ENCODE measurements at regions not wholly inside any gene's neighbourhood (a gene's known extent, or its start where the extent isn't known, plus 50 kb on each side); places are given as distances from the start of the nearest gene placed in this dataset.

DNA sequence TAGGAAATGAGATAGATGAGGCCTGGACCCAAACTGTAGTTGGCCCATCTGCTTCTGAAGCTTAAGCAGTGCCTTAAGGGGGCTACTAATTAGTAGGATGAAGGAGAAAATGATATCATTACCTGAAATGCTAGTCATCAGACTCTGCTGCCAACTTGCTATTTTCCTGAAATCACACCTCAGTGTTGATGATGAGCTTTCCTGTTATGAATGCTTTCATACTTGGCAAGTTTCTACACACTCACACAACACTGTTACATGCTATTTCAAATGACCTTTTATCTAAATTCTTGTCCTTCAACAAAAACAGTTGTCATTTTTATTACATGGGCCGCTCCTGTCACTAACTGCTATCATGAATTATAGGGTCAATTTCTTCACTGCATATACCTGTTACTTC lies 416.0 kb downstream of the PRDM5 start:
- Histone ChIP-seq H3K27ac (ENCODE audit: low read depth) (no peak overlapping the region), H3K79me2 (replicated peaks; ENCODE audit: insufficient read depth) (no peaks in the 10 kb centered on the region), H3K36me3 (ENCODE audit: insufficient read depth) (no peaks in the 10 kb centered on the region), H3K4me3 (no peak overlapping the region), H3F3A (replicated peaks; ENCODE audit: low read depth) (no peaks in the 10 kb centered on the region), H3K9me2 (ENCODE audit: insufficient read depth) (peaks cover 5% of the 10 kb centered on the region; the same call in 1 of the 2 replicates), H4K20me1 (replicated peaks; ENCODE audit: insufficient read depth) (no peaks in the 10 kb centered on the region), H3K4me2 (no peak overlapping the region), H2AFZ (no peak overlapping the region), H3K27me3 (ENCODE audit: insufficient read depth) (no peaks in the 10 kb centered on the region), H3K4me1 (ENCODE audit: insufficient read depth) (no peaks in the 10 kb centered on the region)
- TF ChIP-seq, protein P1, sequence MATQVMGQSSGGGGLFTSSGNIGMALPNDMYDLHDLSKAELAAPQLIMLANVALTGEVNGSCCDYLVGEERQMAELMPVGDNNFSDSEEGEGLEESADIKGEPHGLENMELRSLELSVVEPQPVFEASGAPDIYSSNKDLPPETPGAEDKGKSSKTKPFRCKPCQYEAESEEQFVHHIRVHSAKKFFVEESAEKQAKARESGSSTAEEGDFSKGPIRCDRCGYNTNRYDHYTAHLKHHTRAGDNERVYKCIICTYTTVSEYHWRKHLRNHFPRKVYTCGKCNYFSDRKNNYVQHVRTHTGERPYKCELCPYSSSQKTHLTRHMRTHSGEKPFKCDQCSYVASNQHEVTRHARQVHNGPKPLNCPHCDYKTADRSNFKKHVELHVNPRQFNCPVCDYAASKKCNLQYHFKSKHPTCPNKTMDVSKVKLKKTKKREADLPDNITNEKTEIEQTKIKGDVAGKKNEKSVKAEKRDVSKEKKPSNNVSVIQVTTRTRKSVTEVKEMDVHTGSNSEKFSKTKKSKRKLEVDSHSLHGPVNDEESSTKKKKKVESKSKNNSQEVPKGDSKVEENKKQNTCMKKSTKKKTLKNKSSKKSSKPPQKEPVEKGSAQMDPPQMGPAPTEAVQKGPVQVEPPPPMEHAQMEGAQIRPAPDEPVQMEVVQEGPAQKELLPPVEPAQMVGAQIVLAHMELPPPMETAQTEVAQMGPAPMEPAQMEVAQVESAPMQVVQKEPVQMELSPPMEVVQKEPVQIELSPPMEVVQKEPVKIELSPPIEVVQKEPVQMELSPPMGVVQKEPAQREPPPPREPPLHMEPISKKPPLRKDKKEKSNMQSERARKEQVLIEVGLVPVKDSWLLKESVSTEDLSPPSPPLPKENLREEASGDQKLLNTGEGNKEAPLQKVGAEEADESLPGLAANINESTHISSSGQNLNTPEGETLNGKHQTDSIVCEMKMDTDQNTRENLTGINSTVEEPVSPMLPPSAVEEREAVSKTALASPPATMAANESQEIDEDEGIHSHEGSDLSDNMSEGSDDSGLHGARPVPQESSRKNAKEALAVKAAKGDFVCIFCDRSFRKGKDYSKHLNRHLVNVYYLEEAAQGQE (IDR thresholded peaks at IDR 0.05; ENCODE audit: unreplicated experiment), result no peak
- TF ChIP-seq EZH2phosphoT487 (IDR thresholded peaks at IDR 0.05; ENCODE audit: unreplicated experiment), result no peak
- no peak for TF ChIP-seq EZH2 (IDR thresholded peaks at IDR 0.05; ENCODE audit: low read depth, unreplicated experiment)
- TF ChIP-seq ZNF114 (CRISPR knock-in tag; IDR thresholded peaks at IDR 0.05), result no peak
- no peak for TF ChIP-seq NANOG (IDR thresholded peaks at IDR 0.05; ENCODE audit: borderline replicate concordance)
- TF ChIP-seq ZNF331 (CRISPR knock-in tag; IDR thresholded peaks at IDR 0.05; ENCODE audit: low read depth), result no peak
- TF ChIP-seq POLR2AphosphoS5 (IDR thresholded peaks at IDR 0.05; ENCODE audit: low read depth), result no peak
- TF ChIP-seq JUNB (IDR thresholded peaks at IDR 0.05; ENCODE audit: unreplicated experiment), result no peak
- H3K27ac Mint-ChIP-seq, result no peak overlapping the region
- H3K27me3 Mint-ChIP-seq (ENCODE audit: insufficient read depth, low read depth, poor library complexity), result peaks cover 3% of the 10 kb centered on the region
- no peak overlapping the region for H3K4me3 Mint-ChIP-seq
- H3K9me3 Mint-ChIP-seq, result peaks cover 10% of the 10 kb centered on the region
- H3K4me1 Mint-ChIP-seq, result 0 out of 3 replicates have a peak, but pooled peaks cover 4% of the 10 kb centered on the region
- ATAC-seq (no peak), DNase-seq (ENCODE audit: low spot score) (no peak)
- peaks cover 11% of the 10 kb centered on the region for H3K36me3 Mint-ChIP-seq (ENCODE audit: low read depth)

DNA sequence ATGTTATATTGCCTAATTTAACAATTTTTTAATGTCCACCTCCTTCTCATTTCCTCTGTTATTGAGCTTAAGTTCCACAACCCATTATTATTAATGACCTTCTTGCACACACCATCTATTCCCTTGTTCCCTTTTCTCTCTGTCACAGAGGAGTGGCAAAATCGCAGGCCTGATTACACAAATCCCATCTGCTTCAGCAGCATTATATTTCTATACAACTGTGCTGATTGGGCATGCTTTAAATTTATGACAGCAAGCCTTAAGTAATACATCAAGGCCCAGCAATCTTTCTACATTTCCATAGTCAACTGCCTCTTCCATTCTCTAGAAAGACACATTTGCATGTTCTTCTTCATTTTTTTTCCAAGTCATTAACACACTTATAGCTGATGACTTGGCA lies 423.8 kb downstream of the PRDM5 start:
- H3K4me1 Mint-ChIP-seq, result no peaks in the 10 kb centered on the region
- Histone ChIP-seq H3K27me3 (ENCODE audit: insufficient read depth) (no peaks in the 10 kb centered on the region), H3F3A (replicated peaks; ENCODE audit: low read depth) (no peaks in the 10 kb centered on the region), H3K36me3 (ENCODE audit: insufficient read depth) (no peaks in the 10 kb centered on the region), H3K9me2 (ENCODE audit: insufficient read depth) (peaks cover 5% of the 10 kb centered on the region; the same call in 1 of the 2 replicates), H3K4me2 (no peak overlapping the region), H3K4me1 (ENCODE audit: insufficient read depth) (no peaks in the 10 kb centered on the region), H3K27ac (ENCODE audit: low read depth) (no peak overlapping the region), H3K4me3 (no peak overlapping the region), H2AFZ (peak overlapping the region; percentile 28; the same call in 1 of the 2 replicates), H4K20me1 (replicated peaks; ENCODE audit: insufficient read depth) (no peaks in the 10 kb centered on the region), H3K79me2 (replicated peaks; ENCODE audit: insufficient read depth) (no peaks in the 10 kb centered on the region)
- H3K27ac Mint-ChIP-seq, result no peak overlapping the region
- ATAC-seq (no peak), DNase-seq (ENCODE audit: low spot score) (no peak)
- H3K4me3 Mint-ChIP-seq, result no peak overlapping the region
- peaks cover 10% of the 10 kb centered on the region for H3K9me3 Mint-ChIP-seq
- peaks cover 11% of the 10 kb centered on the region for H3K36me3 Mint-ChIP-seq (ENCODE audit: low read depth)
- peaks cover 3% of the 10 kb centered on the region for H3K27me3 Mint-ChIP-seq (ENCODE audit: insufficient read depth, low read depth, poor library complexity)
- TF ChIP-seq CREB1 (CRISPR knock-in tag; IDR thresholded peaks at IDR 0.05; ENCODE audit: low read depth), result no peak
- TF ChIP-seq EZH2 (IDR thresholded peaks at IDR 0.05; ENCODE audit: low read depth, unreplicated experiment), result no peak
- no peak for TF ChIP-seq POLR2AphosphoS5 (IDR thresholded peaks at IDR 0.05; ENCODE audit: low read depth)
- TF ChIP-seq STAT1 (IDR thresholded peaks at IDR 0.05; ENCODE audit: unreplicated experiment), result no peak
- TF ChIP-seq JUNB (IDR thresholded peaks at IDR 0.05; ENCODE audit: unreplicated experiment), result no peak
- no peak for TF ChIP-seq ZNF331 (CRISPR knock-in tag; IDR thresholded peaks at IDR 0.05; ENCODE audit: low read depth)
- TF ChIP-seq EZH2phosphoT487 (IDR thresholded peaks at IDR 0.05; ENCODE audit: unreplicated experiment), result no peak
- TF ChIP-seq, protein P2, sequence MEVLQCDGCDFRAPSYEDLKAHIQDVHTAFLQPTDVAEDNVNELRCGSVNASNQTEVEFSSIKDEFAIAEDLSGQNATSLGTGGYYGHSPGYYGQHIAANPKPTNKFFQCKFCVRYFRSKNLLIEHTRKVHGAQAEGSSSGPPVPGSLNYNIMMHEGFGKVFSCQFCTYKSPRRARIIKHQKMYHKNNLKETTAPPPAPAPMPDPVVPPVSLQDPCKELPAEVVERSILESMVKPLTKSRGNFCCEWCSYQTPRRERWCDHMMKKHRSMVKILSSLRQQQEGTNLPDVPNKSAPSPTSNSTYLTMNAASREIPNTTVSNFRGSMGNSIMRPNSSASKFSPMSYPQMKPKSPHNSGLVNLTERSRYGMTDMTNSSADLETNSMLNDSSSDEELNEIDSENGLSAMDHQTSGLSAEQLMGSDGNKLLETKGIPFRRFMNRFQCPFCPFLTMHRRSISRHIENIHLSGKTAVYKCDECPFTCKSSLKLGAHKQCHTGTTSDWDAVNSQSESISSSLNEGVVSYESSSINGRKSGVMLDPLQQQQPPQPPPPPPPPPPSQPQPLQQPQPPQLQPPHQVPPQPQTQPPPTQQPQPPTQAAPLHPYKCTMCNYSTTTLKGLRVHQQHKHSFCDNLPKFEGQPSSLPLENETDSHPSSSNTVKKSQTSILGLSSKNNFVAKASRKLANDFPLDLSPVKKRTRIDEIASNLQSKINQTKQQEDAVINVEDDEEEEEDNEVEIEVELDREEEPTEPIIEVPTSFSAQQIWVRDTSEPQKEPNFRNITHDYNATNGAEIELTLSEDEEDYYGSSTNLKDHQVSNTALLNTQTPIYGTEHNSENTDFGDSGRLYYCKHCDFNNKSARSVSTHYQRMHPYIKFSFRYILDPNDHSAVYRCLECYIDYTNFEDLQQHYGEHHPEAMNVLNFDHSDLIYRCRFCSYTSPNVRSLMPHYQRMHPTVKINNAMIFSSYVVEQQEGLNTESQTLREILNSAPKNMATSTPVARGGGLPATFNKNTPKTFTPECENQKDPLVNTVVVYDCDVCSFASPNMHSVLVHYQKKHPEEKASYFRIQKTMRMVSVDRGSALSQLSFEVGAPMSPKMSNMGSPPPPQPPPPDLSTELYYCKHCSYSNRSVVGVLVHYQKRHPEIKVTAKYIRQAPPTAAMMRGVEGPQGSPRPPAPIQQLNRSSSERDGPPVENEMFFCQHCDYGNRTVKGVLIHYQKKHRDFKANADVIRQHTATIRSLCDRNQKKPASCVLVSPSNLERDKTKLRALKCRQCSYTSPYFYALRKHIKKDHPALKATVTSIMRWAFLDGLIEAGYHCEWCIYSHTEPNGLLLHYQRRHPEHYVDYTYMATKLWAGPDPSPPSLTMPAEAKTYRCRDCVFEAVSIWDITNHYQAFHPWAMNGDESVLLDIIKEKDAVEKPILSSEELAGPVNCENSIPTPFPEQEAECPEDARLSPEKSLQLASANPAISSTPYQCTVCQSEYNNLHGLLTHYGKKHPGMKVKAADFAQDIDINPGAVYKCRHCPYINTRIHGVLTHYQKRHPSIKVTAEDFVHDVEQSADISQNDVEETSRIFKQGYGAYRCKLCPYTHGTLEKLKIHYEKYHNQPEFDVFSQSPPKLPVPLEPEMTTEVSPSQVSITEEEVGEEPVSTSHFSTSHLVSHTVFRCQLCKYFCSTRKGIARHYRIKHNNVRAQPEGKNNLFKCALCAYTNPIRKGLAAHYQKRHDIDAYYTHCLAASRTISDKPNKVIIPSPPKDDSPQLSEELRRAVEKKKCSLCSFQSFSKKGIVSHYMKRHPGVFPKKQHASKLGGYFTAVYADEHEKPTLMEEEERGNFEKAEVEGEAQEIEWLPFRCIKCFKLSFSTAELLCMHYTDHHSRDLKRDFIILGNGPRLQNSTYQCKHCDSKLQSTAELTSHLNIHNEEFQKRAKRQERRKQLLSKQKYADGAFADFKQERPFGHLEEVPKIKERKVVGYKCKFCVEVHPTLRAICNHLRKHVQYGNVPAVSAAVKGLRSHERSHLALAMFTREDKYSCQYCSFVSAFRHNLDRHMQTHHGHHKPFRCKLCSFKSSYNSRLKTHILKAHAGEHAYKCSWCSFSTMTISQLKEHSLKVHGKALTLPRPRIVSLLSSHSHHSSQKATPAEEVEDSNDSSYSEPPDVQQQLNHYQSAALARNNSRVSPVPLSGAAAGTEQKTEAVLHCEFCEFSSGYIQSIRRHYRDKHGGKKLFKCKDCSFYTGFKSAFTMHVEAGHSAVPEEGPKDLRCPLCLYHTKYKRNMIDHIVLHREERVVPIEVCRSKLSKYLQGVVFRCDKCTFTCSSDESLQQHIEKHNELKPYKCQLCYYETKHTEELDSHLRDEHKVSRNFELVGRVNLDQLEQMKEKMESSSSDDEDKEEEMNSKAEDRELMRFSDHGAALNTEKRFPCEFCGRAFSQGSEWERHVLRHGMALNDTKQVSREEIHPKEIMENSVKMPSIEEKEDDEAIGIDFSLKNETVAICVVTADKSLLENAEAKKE (CRISPR knock-in tag; IDR thresholded peaks at IDR 0.05), result no peak
